ENCODE measurements at regions not wholly inside any gene's neighbourhood (a gene's known extent, or its start where the extent isn't known, plus 50 kb on each side); places are given as distances from the start of the nearest gene placed in this dataset.

DNA sequence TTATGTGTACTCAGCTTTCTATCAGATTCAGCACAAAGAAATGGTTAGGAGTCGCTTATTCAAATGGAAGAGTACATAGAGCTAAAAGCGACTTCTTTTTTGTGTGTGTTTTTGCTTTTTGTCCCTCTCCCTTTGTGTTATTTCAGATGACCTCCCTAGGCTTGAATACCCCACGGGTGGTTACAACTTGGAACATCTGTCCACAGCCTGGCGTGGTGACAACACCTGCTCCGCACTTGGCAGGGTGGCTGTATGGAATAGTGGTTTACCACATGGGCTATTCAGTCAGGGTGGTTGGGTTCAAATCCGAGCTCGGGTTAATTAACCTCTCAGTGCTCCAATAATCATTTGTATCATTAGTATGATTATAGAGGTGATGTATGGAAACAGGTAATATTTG lies 151.6 kb upstream of the FREM2 start:
- H3K4me1 ChIP-seq = no peaks in the 10 kb centered on the region
- H3K36me3 ChIP-seq = no peaks in the 10 kb centered on the region
- no peak overlapping the region for H3K4me3 ChIP-seq
- ATAC-seq = no peak
- TF ChIP-seq, protein P1, sequence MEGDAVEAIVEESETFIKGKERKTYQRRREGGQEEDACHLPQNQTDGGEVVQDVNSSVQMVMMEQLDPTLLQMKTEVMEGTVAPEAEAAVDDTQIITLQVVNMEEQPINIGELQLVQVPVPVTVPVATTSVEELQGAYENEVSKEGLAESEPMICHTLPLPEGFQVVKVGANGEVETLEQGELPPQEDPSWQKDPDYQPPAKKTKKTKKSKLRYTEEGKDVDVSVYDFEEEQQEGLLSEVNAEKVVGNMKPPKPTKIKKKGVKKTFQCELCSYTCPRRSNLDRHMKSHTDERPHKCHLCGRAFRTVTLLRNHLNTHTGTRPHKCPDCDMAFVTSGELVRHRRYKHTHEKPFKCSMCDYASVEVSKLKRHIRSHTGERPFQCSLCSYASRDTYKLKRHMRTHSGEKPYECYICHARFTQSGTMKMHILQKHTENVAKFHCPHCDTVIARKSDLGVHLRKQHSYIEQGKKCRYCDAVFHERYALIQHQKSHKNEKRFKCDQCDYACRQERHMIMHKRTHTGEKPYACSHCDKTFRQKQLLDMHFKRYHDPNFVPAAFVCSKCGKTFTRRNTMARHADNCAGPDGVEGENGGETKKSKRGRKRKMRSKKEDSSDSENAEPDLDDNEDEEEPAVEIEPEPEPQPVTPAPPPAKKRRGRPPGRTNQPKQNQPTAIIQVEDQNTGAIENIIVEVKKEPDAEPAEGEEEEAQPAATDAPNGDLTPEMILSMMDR (IDR thresholded peaks at IDR 0.05) = no peak
- no peak for DNase-seq
- H3K9me3 ChIP-seq = no peaks in the 10 kb centered on the region
- H3K27ac ChIP-seq = no peak overlapping the region
- H3K27me3 ChIP-seq = no peaks in the 10 kb centered on the region
- intact Hi-C loops (cut with DNase I) = no loop called here

DNA sequence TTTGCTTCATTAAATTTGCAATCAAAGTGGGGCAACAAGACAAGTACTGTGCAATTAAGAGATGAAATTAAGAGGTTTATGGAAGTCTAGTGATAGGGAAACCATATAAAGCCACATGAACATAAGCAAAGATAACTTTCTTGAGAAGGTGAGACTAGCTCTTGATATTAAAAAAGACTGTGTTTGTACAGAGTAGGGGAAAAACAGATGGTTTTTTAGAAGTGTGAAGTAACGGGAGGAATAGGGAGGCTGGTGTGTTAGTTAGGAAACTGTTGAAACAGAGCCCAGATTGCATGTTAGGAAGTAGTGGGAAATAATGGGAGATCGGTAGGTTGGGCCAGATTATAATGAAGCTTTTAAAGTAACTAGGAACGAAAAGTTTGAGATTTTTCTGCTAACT lies 149.8 kb upstream of the FREM2 start:
- Histone ChIP-seq H3K27me3 (no peaks in the 10 kb centered on the region), H3K9me3 (no peaks in the 10 kb centered on the region), H3K36me3 (no peaks in the 10 kb centered on the region), H3K4me3 (no peak overlapping the region), H3K4me1 (no peaks in the 10 kb centered on the region), H3K27ac (no peak overlapping the region)
- ATAC-seq (no peak), DNase-seq (no peak)
- TF ChIP-seq, protein P1 (IDR thresholded peaks at IDR 0.05) = no peak
- intact Hi-C loops (cut with DNase I) = no loop called here

DNA sequence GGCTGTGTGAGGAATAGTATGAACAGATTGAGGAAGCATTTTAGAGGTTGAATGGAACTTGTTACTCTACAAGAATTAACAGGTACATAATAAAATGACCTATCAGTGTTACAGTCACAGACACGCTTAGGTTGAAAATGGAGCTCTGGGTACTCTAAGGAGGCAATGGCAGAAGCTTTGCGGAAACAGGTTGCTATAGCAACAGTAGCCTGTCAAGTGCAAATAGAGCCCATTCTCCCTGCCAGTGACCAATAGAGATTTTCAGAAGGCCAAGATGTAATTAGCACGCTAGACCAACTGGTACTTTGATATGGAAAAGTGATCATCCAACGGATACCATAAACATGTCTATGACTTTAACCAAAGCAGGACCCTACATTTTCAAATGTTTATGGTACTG lies 148.5 kb upstream of the FREM2 start:
- no peak for DNase-seq
- TF ChIP-seq, protein P1 (IDR thresholded peaks at IDR 0.05) = no peak

DNA sequence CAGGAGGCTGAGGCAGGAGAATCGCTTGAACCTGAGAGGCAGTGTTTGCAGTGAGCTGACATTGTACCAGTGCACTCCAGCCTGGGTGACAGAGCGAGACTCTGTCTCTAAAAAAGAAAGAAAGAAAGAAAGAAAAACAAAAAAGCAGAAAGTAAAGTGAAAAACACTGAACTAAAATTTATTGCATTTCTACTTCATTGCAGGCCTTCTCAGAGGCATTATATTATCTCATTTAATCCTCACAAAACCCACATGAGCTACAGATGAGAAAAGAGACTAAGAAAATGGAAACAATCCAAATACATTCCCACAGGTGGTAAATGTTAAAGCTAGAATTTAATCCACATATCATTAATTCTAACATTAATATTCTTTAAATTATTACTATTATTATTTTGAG lies 147.2 kb upstream of the FREM2 start:
- Histone ChIP-seq H3K9me3 (no peaks in the 10 kb centered on the region), H3K4me3 (no peak overlapping the region), H3K4me1 (no peaks in the 10 kb centered on the region), H3K27me3 (no peaks in the 10 kb centered on the region), H3K27ac (no peak overlapping the region), H3K36me3 (no peaks in the 10 kb centered on the region)
- DNase-seq (no peak), ATAC-seq (no peak)
- TF ChIP-seq, protein P1 (IDR thresholded peaks at IDR 0.05) = no peak
- intact Hi-C loops (cut with DNase I) = no loop called here

More for the DNA sequence above, 148.5 kb upstream of the FREM2 start:
- Histone ChIP-seq H3K36me3 (no peaks in the 10 kb centered on the region), H3K9me3 (no peaks in the 10 kb centered on the region), H3K4me3 (no peak overlapping the region), H3K27ac (no peak overlapping the region), H3K4me1 (no peaks in the 10 kb centered on the region), H3K27me3 (no peaks in the 10 kb centered on the region)
- intact Hi-C loops (cut with DNase I) = no loop called here
- no peak for ATAC-seq

DNA sequence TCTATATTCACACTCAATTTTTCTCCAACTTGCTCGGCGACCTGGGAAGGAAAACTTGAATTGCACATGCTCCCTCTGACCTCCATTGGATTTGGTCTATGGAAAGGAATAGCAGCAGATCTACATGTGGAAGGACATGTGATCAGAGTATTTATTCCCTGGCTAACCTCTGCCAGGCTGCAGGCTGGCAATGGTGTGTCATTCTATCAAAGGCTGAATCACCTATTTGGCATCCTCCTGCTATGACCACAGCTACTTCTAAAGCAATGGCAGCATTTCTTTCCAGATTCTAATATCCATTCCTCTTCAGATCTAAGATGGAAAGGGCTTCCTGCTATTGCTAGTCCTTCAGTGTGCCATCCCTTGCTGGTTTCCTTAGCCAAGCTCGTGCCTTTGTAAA lies 144.3 kb upstream of the FREM2 start:
- Histone ChIP-seq H3K27ac (no peak overlapping the region), H3K9me3 (no peaks in the 10 kb centered on the region), H3K36me3 (no peaks in the 10 kb centered on the region), H3K4me3 (no peak overlapping the region), H3K27me3 (no peaks in the 10 kb centered on the region), H3K4me1 (no peaks in the 10 kb centered on the region)
- DNase-seq = no peak
- TF ChIP-seq, protein P1 (IDR thresholded peaks at IDR 0.05) = no peak
- no peak for ATAC-seq
- intact Hi-C loops (cut with DNase I) = no loop called here

DNA sequence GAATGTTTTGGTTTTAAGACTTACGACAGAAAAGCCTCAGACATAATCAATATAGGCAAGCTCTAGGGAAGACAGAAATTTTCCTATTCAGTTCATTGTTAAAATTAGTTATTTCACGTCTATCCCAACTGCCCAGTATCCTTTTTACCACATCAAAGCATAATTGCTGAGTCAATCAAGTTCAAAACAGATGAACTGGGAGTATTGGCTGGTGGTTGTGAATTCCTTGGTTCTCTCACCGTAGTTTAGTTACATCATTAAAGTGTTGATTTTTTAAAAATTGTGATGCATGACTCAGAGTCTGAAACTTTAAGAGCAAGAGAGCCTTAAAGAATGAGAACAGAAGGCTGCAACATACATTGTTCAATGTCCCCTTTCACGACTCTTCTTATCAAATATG lies 143.3 kb upstream of the FREM2 start:
- H3K27me3 ChIP-seq = no peaks in the 10 kb centered on the region
- no peaks in the 10 kb centered on the region for H3K4me1 ChIP-seq
- H3K9me3 ChIP-seq = no peaks in the 10 kb centered on the region
- H3K27ac ChIP-seq = no peak overlapping the region
- no peak overlapping the region for H3K4me3 ChIP-seq
- DNase-seq (no peak), ATAC-seq (no peak)
- intact Hi-C loops (cut with DNase I) = no loop called here
- TF ChIP-seq, protein P1 (IDR thresholded peaks at IDR 0.05) = no peak
- H3K36me3 ChIP-seq = no peaks in the 10 kb centered on the region
